ENCODE measurements at regions not wholly inside any gene's neighbourhood (a gene's known extent, or its start where the extent isn't known, plus 50 kb on each side); places are given as distances from the start of the nearest gene placed in this dataset.

DNA sequence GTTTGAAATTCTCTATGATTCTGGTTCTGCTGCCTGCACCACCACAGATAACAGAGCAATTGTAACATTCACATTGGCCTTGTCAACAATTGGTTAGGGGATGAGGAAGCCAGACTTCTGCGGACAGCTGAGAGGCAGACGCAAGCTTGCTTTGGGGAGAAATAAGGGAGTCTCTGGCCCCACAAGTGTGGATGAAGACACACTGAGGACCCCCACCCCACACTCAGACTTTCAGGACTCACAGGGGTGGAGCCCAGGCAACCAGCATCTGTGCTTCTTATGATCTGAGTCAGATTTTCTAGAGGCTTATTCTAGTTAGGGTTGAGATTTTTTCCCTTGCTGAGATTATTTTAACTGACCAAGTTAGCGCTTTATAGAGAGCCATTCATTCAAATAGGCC, 140.3 kb upstream of the IRX2 start:
- Histone ChIP-seq H3K4me3 (ENCODE audit: extremely low read depth in 1 of 4, insufficient read depth in 2 of 4, low read depth in 3 of 4, low read length in 4 of 4) (no peak overlapping the region), H3K23me2 (ENCODE audit: low read depth, low read length) (peaks cover 9% of the 10 kb centered on the region; the same call in 1 of the 2 replicates), H3K79me2 (ENCODE audit: control insufficient read depth in 1 of 2, insufficient read depth in 2 of 2, low read length in 2 of 2) (no peaks in the 10 kb centered on the region), H3K56ac (replicated peaks; ENCODE audit: insufficient read length, low read depth, low read length) (no peak overlapping the region), H2AK5ac (ENCODE audit: low read depth, low read length) (no peak overlapping the region), H3K23ac (ENCODE audit: insufficient read length) (no peak overlapping the region), H4K91ac (replicated peaks; ENCODE audit: insufficient read length, low read length) (no peak overlapping the region), H3K4me2 (ENCODE audit: insufficient read depth in 1 of 2, low read depth in 2 of 2, low read length in 2 of 2) (no peak overlapping the region), H3K36me3 (ENCODE audit: control insufficient read depth in 2 of 4, insufficient read depth in 4 of 4, low read length in 3 of 4) (no peaks in the 10 kb centered on the region), H2BK15ac (ENCODE audit: low read length) (no peak overlapping the region), H3K79me1 (ENCODE audit: low read depth, low read length) (no peaks in the 10 kb centered on the region), H3K14ac (ENCODE audit: insufficient read length) (no peak overlapping the region), H3K27me3 (replicated peaks in 1 of 4; ENCODE audit: control insufficient read depth in 3 of 4, extremely low read depth in 1 of 4, insufficient read depth in 3 of 4, low read length in 3 of 4) (no peaks in the 10 kb centered on the region), H3K27ac (ENCODE audit: low read depth, low read length) (no peak overlapping the region), H2BK120ac (replicated peaks; ENCODE audit: low read depth, low read length) (no peak overlapping the region), H2BK5ac (ENCODE audit: low read depth, low read length) (no peak overlapping the region), H3K9ac (replicated peaks in 1 of 4; ENCODE audit: extremely low read depth in 1 of 4, low read depth in 3 of 4, low read length in 3 of 4) (no peak overlapping the region), H4K5ac (ENCODE audit: insufficient read length, low read depth, low read length) (no peak overlapping the region), H3K4me1 (replicated peaks in 1 of 4; ENCODE audit: control insufficient read depth in 3 of 4, insufficient read depth in 4 of 4, low read length in 3 of 4) (no peaks in the 10 kb centered on the region; a peak in 1 of 7 replicates), H4K8ac (ENCODE audit: extremely low read depth, insufficient read depth, low read length) (no peak overlapping the region), H3K9me3 (ENCODE audit: insufficient read depth in 2 of 2, low read depth in 1 of 2, low read length in 1 of 2) (no peaks in the 10 kb centered on the region), H3K18ac (ENCODE audit: extremely low read depth, low read length) (no peak overlapping the region), H3K4ac (replicated peaks; ENCODE audit: insufficient read length, low read depth, low read length) (no peak overlapping the region), H2BK12ac (ENCODE audit: low read depth, low read length) (no peak overlapping the region), H2AFZ (ENCODE audit: low read length) (no peak overlapping the region), H2BK20ac (ENCODE audit: low read length) (no peak overlapping the region), H4K20me1 (replicated peaks in 1 of 2; ENCODE audit: control insufficient read depth in 1 of 2, insufficient read depth in 2 of 2, low read length in 2 of 2) (peaks cover 0 to 7% of the 10 kb centered on the region in 2 experiments)
- TF ChIP-seq SAP30 (IDR thresholded peaks at IDR 0.05; ENCODE audit: insufficient read depth, insufficient replicate concordance, low read length) = no peak
- no peak for TF ChIP-seq SIX5 (IDR thresholded peaks at IDR 0.05; ENCODE audit: low read depth, low read length)
- TF ChIP-seq KDM4A (IDR thresholded peaks at IDR 0.05; ENCODE audit: low read depth, low read length, severe bottlenecking) = no peak
- no peak for TF ChIP-seq CHD2 (IDR thresholded peaks at IDR 0.05; ENCODE audit: low read length)
- TF ChIP-seq TCF12 (IDR thresholded peaks at IDR 0.05; ENCODE audit: low read depth, low read length) = no peak
- no peak for TF ChIP-seq TAF7 (optimal IDR thresholded peaks at IDR 0.05; ENCODE audit: borderline replicate concordance, low read depth, low read length)
- TF ChIP-seq RFX5 (IDR thresholded peaks at IDR 0.05; ENCODE audit: borderline replicate concordance, low read depth, low read length) = no peak
- no peak for TF ChIP-seq KDM1A (IDR thresholded peaks at IDR 0.05; ENCODE audit: borderline replicate concordance, low read length)
- FAIRE-seq (no peak), DNase-seq (ENCODE audit: low read depth in 1 of 2, low spot score in 2 of 2) (peak in 1 of 2 experiments; percentile 14)
- ChIA-PET POLR2A (ENCODE audit: partially characterized antibody) (no interaction called here), CTCF (ENCODE audit: partially characterized antibody) (no interaction called here)
- 90% methylated on average over 3 of the region's 3 CpGs; no CpG with 5 or more reads in 1 of the 2 experiments for WGBS, 2 experiments (ENCODE audit: extremely low coverage in 1 of 2, insufficient coverage in 1 of 2, insufficient read length in 1 of 2, insufficient replicate concordance in 2 of 2, low coverage in 1 of 2, low lambda C conversion rate in 2 of 2, missing lambda C conversion rate in 1 of 2)
